ENCODE measurements at regions not wholly inside any gene's neighbourhood (a gene's known extent, or its start where the extent isn't known, plus 50 kb on each side); places are given as distances from the start of the nearest gene placed in this dataset.

DNA sequence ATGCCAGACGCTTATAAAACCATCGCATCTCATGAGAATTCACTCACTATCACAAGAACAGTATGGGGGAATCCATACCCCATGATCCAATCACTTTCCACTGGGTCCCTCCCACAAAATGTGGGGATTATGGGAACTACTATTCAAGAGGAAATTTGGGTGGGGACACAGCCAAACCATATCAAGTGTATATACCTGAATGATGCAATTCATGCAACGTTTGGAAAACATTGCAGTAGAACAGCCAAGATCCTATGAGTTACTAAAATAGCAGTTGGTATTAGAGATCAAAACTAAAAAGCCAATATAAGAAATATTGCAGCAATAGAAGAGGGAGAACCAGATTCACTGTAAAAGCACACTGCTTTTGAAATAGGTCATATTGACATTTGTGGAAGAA, 1543.9 kb upstream of the B3GALT2 start:
- no peak overlapping the region for H3K4me3 ChIP-seq
- DNase-seq (no peak), ATAC-seq (ENCODE audit: insufficient read depth, low FRiP score) (no peak)
- no peaks in the 10 kb centered on the region for H3K36me3 ChIP-seq (ENCODE audit: control insufficient read depth in 4 of 4, insufficient read depth in 4 of 4, low read length in 4 of 4)
- no peaks in the 10 kb centered on the region for H3K4me1 ChIP-seq (ENCODE audit: control insufficient read depth in 5 of 5, insufficient read depth in 5 of 5, low read length in 5 of 5)
- no peaks in the 10 kb centered on the region for H3K27me3 ChIP-seq (ENCODE audit: control insufficient read depth in 3 of 3, insufficient read depth in 3 of 3, low read length in 2 of 3)
- no peak overlapping the region for H3K27ac ChIP-seq (ENCODE audit: low read depth in 1 of 2, low read length in 1 of 2)
- TF ChIP-seq, protein P1, sequence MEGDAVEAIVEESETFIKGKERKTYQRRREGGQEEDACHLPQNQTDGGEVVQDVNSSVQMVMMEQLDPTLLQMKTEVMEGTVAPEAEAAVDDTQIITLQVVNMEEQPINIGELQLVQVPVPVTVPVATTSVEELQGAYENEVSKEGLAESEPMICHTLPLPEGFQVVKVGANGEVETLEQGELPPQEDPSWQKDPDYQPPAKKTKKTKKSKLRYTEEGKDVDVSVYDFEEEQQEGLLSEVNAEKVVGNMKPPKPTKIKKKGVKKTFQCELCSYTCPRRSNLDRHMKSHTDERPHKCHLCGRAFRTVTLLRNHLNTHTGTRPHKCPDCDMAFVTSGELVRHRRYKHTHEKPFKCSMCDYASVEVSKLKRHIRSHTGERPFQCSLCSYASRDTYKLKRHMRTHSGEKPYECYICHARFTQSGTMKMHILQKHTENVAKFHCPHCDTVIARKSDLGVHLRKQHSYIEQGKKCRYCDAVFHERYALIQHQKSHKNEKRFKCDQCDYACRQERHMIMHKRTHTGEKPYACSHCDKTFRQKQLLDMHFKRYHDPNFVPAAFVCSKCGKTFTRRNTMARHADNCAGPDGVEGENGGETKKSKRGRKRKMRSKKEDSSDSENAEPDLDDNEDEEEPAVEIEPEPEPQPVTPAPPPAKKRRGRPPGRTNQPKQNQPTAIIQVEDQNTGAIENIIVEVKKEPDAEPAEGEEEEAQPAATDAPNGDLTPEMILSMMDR (IDR thresholded peaks at IDR 0.05; ENCODE audit: control extremely low read depth, extremely low read depth), result no peak
- WGBS, 2 donors, result 52 to 61% methylated on average over 3 of the region's 3 CpGs
- no peaks in the 10 kb centered on the region for H3K9me3 ChIP-seq (ENCODE audit: control insufficient read depth in 4 of 4, insufficient read depth in 3 of 4, low read length in 3 of 4)
- no peak overlapping the region for H3K9ac ChIP-seq (ENCODE audit: insufficient read depth in 1 of 2, low read length in 2 of 2)

DNA sequence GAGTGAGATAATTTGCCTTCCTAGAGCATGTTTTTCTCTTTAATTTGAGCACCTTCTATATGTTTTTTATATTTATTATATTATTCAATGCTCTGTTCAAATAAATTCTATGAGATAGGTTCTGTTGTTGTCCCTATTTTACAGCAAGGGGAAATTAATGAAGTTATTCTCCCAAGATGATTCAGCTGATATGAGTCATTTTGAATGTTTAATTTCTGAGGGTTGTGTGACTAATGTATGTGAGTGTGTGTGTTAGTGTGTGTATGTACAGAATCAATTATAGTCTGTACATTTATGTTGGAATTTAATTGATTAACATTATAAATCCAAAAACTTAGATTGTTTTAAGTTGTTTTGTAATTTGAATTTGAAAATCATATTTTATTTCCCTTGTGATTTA, 1536.7 kb upstream of the B3GALT2 start:
- Histone ChIP-seq H3K27ac (ENCODE audit: low read depth in 1 of 2, low read length in 1 of 2) (no peak overlapping the region), H3K36me3 (ENCODE audit: control insufficient read depth in 4 of 4, insufficient read depth in 4 of 4, low read length in 4 of 4) (no peaks in the 10 kb centered on the region), H3K27me3 (ENCODE audit: control insufficient read depth in 3 of 3, insufficient read depth in 3 of 3, low read length in 2 of 3) (no peaks in the 10 kb centered on the region), H3K4me1 (ENCODE audit: control insufficient read depth in 5 of 5, insufficient read depth in 5 of 5, low read length in 5 of 5) (no peaks in the 10 kb centered on the region), H3K9me3 (ENCODE audit: control insufficient read depth in 4 of 4, insufficient read depth in 3 of 4, low read length in 3 of 4) (peaks cover 0 to 8% (median 0%) of the 10 kb centered on the region in 4 donors), H3K9ac (ENCODE audit: insufficient read depth in 1 of 2, low read length in 2 of 2) (no peak overlapping the region), H3K4me3 (no peak overlapping the region)
- TF ChIP-seq, protein P1 (IDR thresholded peaks at IDR 0.05; ENCODE audit: control extremely low read depth, extremely low read depth), result no peak
- ATAC-seq (ENCODE audit: insufficient read depth, low FRiP score), result no peak
- no peak for DNase-seq

DNA sequence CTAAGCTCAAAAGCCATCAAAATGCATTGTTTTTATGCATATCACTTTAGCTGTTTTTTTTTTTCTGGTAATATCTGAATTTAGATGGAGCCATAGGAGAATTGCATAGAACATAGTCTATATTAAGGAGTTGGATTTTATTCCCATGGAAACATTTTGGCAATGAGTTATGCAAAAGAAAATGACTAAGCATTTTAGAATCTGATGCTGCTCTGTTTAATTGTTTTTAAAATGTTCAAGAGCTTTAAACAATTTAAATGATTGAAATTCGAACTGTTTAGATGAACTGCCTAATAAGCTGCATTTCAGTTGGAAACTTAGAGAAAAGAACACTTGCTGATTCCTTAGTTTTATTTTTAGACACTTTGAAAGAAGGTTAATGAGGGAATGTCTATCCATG, 1531.5 kb upstream of the B3GALT2 start:
- Histone ChIP-seq H3K27ac (ENCODE audit: low read depth in 1 of 2, low read length in 1 of 2) (no peak overlapping the region), H3K4me1 (ENCODE audit: control insufficient read depth in 5 of 5, insufficient read depth in 5 of 5, low read length in 5 of 5) (no peaks in the 10 kb centered on the region), H3K9ac (ENCODE audit: insufficient read depth in 1 of 2, low read length in 2 of 2) (no peak overlapping the region), H3K4me3 (no peak overlapping the region), H3K27me3 (ENCODE audit: control insufficient read depth in 3 of 3, insufficient read depth in 3 of 3, low read length in 2 of 3) (no peaks in the 10 kb centered on the region), H3K9me3 (ENCODE audit: control insufficient read depth in 4 of 4, insufficient read depth in 3 of 4, low read length in 3 of 4) (peaks cover 0 to 8% (median 0%) of the 10 kb centered on the region in 4 donors), H3K36me3 (ENCODE audit: control insufficient read depth in 4 of 4, insufficient read depth in 4 of 4, low read length in 4 of 4) (no peaks in the 10 kb centered on the region)
- ATAC-seq (ENCODE audit: insufficient read depth, low FRiP score), result no peak
- 60 to 74% methylated on average over 1 of the region's 1 CpG for WGBS, 2 donors
- TF ChIP-seq, protein P1 (IDR thresholded peaks at IDR 0.05; ENCODE audit: control extremely low read depth, extremely low read depth), result no peak
- no peak for DNase-seq

DNA sequence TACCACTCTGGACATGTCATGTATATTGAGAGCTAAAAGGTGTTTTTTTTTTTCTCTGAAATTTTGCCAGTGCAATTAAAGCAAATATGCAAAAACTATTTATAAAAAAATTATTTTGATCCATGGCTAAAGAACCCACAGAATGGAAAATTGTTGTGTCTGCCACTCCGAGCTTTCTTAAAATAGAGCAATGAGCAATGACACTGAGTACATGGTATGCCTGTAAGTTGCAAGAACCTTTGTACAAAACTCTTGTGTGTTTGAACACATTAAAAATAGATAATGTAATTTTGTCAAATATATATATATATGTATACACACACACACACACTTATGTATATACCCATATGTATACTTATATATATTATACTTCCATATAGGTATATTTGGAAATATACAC, 1530.9 kb upstream of the B3GALT2 start:
- Histone ChIP-seq H3K27me3 (ENCODE audit: control insufficient read depth in 3 of 3, insufficient read depth in 3 of 3, low read length in 2 of 3) (no peaks in the 10 kb centered on the region), H3K27ac (ENCODE audit: low read depth in 1 of 2, low read length in 1 of 2) (no peak overlapping the region), H3K9me3 (ENCODE audit: control insufficient read depth in 4 of 4, insufficient read depth in 3 of 4, low read length in 3 of 4) (peaks cover 0 to 8% (median 0%) of the 10 kb centered on the region in 4 donors), H3K4me1 (ENCODE audit: control insufficient read depth in 5 of 5, insufficient read depth in 5 of 5, low read length in 5 of 5) (no peaks in the 10 kb centered on the region), H3K4me3 (no peak overlapping the region), H3K36me3 (ENCODE audit: control insufficient read depth in 4 of 4, insufficient read depth in 4 of 4, low read length in 4 of 4) (no peaks in the 10 kb centered on the region), H3K9ac (ENCODE audit: insufficient read depth in 1 of 2, low read length in 2 of 2) (no peak overlapping the region)
- ATAC-seq (ENCODE audit: insufficient read depth, low FRiP score), result no peak
- WGBS, 2 donors, result 79 to 89% methylated on average over 1 of the region's 1 CpG
- TF ChIP-seq, protein P1 (IDR thresholded peaks at IDR 0.05; ENCODE audit: control extremely low read depth, extremely low read depth), result no peak
- no peak for DNase-seq

Measured in lung (tissue), 11 donors.